ENCODE measurements at regions not wholly inside any gene's neighbourhood (a gene's known extent, or its start where the extent isn't known, plus 50 kb on each side); places are given as distances from the start of the nearest gene placed in this dataset.

GRCh38 chr2:120953066-120953756, 217.5 kb downstream of the GLI2 start:
- DNase-seq, result peak in 1 of 3 donors; percentile 54

GRCh38 chr2:120953843-120954584, 218.3 kb downstream of the GLI2 start:
- DNase-seq, result no peak

GRCh38 chr2:120954939-120955338, 219.3 kb downstream of the GLI2 start:
- DNase-seq, result no peak

- DNase-seq, result no peak
These were observed 219.8 kb downstream of the GLI2 start for GRCh38 chr2:120955427-120955826.

GRCh38 chr2:120956486-120957156, 221.0 kb downstream of the GLI2 start:
- no peak for DNase-seq

GRCh38 chr2:120957905-120958304, 222.2 kb downstream of the GLI2 start:
- no peak for DNase-seq

GRCh38 chr2:120958623-120959366, 223.1 kb downstream of the GLI2 start:
- DNase-seq, result no peak

GRCh38 chr2:120959426-120959825, 223.8 kb downstream of the GLI2 start:
- peak in 2 of 3 donors; percentile 61 to 78 for DNase-seq

GRCh38 chr2:120960770-120961366, 225.2 kb downstream of the GLI2 start:
- DNase-seq, result no peak

GRCh38 chr2:120961396-120961795, 225.7 kb downstream of the GLI2 start:
- DNase-seq, result no peak

- DNase-seq, result no peak
These were observed 228.5 kb downstream of the GLI2 start for GRCh38 chr2:120963997-120964705.

- DNase-seq, result no peak
These were observed 229.2 kb downstream of the GLI2 start for GRCh38 chr2:120964819-120965218.

GRCh38 chr2:120966510-120967254, 231.0 kb downstream of the GLI2 start:
- DNase-seq, result no peak

GRCh38 chr2:120968307-120969015, 232.8 kb downstream of the GLI2 start:
- no peak for DNase-seq

GRCh38 chr2:120969613-120970355, 234.1 kb downstream of the GLI2 start:
- no peak for DNase-seq

GRCh38 chr2:120971866-120972265, 236.2 kb downstream of the GLI2 start:
- no peak for DNase-seq

GRCh38 chr2:120972286-120972685, 236.6 kb downstream of the GLI2 start:
- DNase-seq, result no peak

- DNase-seq, result no peak
These were observed 237.5 kb downstream of the GLI2 start for GRCh38 chr2:120973196-120973595.

- DNase-seq, result no peak
These were observed 239.3 kb downstream of the GLI2 start for GRCh38 chr2:120974950-120975349.

All from muscle of back (tissue), 3 donors.